HG03108 (cell line): ENCODE measurements at regions not wholly inside any gene's neighbourhood (a gene's known extent, or its start where the extent isn't known, plus 50 kb on each side); places are given as distances from the start of the nearest gene placed in this dataset.
"Not testable (repeated sequence)": the region's sequence is repeated elsewhere in the genome, so short reads cannot be mapped to it uniquely, and the experiment has no call there.

ENCODE experiments used
- ATAC-seq: cut with Tn5 transposase; IDR thresholded peaks from one replicate; pipeline ENCODE4 v1.9.1; 2021; ENCODE audit warnings: moderate library complexity; ENCODE audit not compliant: unreplicated experiment

DNA sequence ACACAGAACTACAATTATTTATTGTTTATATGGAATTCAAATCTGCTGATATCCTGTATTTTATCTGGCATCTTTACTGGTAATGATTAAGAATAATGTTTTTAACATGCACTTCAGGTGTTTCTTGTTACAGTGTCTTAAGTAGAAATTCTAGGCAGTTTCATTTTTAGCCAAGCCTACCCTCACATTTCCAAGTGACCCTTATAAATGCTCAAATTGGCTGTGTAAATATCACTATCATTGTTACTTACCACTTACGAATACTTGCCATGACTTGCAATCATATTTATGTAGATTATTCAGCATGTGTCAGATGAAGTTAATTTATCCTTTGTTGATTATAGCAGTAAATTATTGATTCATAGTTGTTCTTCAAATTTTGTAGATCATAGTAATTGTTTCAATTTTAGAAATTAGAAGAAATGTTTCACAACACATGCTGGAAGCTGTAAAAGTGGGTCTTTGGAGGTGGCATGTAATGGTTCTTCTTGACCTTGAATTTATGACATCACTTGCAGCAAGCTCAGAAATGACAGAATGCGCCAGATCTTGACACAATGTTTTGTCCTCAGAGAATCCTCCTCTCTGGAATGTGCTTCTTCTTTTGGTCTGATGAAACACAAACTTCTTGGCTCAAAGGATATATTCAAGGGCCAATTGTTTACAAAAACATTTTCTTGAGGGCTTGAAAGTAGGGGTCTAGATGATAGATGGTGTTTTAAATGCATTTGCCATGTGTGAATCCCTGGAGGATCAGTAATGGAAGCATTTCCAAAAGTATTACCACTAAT lies 471.8 kb downstream of the COL12A1 start:
- no peak for ATAC-seq

DNA sequence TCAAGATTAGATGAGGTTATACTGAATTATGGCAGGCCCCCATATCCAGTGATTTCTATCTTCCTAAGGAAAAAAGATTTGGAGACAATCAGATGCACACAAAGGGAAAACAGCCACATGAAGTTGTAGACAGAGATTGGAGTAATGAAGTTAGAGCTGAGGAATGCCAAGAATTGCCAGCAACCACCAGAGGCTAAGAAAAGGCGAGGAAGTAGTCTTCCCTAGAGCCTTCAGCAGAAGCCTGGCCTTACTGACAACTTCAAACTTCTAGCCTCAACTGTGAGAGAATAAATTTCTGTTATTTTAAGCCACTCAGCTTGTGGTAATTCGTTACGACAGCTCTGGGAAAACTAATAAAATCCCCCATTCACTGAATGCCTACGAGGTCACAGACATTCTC lies 473.9 kb downstream of the COL12A1 start:
- ATAC-seq = no peak

DNA sequence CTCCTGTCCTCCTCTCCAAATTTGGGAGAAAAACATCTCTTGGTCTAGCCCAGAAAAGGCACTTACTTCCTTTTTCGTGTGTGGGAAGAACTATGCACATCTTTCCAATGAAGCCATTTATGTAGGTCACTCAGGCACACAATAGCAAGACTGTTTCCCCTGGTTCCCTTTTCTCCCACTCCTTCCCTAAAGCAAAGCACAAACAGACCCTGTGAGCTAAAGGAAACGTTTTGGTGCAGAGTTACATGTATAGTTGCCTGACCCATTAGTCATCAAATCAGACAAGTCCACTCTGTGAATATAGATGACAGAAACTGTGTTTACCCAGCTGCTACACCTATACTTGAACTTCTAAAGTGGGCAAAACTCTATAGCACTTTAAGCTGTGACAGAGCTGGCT lies 474.6 kb downstream of the COL12A1 start:
- ATAC-seq = no peak

DNA sequence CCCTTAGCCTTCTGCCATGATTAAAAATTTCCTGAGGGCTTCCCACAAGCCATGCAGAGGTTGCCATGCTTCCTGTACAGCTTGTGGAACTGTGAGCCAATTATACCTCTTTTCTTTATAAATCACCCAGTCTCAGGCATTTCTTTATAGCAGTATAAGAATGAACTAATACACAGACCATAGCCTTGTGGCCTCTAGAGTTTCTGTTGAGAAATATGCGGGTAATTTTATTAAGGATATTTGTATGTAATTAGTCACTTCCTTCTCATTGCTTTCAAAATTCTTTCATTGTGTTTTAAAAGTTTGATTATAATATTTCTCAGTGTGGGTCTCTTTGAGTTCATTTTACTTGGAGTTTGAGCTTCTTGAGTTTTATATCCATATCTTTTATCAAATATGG lies 484.9 kb downstream of the COL12A1 start:
- ATAC-seq = no peak

DNA sequence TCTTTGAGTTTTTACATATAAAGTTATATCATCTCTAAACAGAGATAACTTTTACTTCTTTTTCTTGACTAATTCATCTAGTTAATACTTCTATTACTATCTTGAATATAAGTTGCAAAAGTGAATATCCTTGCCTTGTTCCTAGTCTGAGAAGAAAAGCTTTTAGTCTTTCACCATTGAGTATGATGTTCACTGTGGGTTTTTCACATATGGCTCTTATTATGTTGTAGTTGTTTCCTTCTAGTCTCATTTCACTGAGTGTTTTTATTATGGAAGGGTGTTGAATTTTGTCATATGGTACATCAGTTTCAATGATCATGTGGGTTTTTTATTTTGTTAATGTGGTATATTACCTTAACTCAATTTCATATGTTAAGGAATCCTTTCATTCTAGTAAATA lies 488.3 kb downstream of the COL12A1 start:
- no peak for ATAC-seq

DNA sequence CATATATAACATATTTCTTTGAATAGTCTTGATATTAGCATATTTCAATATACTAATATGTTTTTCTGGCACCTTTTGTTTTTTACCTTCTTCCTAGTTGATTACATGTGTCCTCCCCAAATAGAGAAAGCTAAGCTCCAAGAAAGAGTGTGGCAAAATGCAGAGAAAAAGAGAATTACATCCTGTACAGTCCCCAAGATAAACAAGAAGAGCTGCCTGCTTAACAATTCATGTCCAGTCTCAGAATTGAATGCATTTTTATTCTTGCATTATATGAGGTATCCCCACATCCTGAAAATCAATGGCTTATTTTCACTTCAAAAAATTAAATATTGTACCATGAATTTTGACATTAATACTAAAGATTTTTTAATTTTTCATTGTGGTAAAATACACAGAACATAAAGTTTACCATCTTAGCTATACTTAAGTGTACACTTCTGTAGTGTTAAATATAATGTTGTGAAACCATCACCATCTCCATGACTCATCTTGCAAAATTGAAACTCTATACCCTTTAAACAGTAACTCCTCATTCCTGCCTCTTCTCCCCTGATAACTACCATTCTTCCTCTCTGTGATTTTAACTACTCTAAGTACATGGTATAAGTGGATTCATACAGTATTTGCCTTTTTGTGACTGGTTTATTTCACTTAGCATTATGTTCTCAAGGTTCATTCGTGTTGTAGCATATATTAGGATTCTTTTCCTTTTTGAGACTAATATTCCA lies 490.3 kb downstream of the COL12A1 start:
- ATAC-seq = no peak

DNA sequence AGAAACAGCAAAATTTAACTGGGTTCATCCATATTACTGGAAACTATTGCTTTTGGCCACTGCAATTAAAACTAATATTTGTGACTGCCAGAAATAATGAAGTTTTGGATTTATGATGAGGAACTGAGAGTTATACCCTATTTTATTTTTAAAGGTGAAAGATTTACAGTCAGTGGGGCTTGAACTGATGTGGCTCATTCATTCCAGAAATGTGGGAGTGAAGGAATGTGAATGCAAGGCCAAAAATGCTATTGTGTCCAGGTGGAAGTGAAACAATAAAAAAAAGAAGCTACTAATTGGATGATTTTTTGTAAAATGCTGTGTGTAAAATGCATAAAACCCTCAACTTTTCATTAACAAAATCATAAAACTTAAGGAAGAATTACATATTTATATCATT lies 491.9 kb downstream of the COL12A1 start:
- no peak for ATAC-seq

DNA sequence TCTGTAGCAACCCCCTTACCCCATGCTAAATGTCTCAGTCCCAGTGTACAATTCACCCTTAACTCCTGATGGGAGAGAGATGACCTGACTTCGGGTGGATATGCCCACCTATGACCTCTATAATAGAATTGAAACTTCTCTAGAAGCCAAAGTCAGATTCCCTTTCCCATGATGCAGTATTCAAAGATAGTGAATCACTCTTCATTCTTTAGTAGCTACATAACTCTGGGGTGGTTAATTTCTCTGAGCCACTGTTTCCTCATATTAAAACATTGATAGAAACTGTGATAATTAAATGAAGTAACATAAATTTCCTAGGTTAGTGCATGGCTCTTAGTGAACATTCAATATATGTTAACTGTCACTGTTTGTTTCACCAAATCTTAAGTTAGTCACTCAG lies 500.4 kb downstream of the COL12A1 start:
- ATAC-seq = no peak

DNA sequence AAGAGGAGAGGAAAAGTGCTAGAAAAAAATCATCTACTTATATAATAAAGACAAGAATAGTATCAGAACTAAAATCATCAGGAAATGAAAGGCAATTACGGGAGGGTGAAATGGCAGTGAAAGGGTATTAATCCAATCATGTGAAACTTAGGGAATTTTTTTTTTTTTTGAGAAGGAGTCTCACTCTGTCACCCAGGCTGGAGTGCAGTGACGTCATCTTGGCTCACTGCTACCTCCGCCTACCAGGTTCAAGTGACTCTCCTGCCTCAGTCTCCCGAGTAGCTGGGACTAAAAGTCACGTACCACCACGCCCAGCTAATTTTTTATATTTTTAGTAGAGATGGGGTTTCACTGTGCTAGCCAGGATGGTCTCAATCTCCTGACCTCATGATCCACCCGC lies 501.3 kb downstream of the COL12A1 start:
- ATAC-seq = not testable (repeated sequence)

DNA sequence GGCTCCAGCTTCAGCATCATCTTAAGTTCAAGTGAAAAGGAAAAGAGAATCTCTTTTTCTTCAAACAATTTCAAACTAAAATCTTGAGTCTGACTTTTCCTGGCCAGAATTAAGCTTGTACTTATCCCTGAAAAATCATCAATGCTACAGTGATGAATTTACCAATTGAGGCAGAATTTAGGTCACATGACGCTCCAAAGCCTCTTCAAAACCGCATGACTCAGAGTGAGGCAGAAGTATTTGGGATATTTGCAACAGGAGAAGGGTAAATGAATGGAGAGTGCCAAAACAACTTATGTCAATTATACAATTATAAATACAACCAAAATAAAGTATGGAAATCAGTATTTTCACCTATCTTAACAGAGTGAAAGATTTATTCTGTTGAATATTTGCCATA lies 515.5 kb downstream of the COL12A1 start:
- no peak for ATAC-seq

DNA sequence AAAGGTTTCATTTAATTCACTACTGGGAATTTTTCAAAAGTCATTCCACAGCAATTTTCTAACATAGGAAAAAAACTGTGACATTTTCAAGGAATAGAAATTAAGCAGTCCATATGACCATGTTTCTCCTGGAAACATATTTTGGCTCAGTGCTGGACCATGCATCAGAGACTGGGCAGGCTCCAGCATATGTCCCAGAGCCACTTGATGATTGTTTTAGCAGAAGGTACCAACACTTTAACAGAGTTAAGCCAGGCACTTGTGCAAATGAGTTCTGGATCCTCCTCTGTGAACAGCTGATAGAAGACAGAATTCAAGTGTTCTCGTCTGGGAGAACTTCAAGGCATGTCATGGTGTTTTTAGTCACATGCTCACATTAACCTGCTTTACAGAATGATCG lies 516.3 kb downstream of the COL12A1 start:
- no peak for ATAC-seq

DNA sequence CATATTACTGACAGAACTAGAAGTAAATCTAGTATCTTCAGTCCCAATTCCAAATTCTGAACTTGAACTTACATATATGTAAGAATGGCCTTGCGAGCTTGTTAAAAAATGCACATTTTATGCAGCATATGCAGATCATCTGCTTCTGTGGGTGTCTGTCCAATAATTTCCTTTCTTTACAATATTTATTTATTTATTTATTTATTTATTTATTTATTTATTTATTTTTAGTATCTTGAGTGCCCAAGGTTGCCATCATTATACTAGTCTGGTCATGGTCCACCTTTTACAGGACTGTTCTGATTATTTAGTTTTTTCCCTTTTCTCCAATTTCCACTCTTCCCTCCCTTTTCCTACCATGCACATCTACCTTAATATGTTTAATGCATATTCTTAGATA lies 528.4 kb downstream of the COL12A1 start:
- no peak for ATAC-seq

DNA sequence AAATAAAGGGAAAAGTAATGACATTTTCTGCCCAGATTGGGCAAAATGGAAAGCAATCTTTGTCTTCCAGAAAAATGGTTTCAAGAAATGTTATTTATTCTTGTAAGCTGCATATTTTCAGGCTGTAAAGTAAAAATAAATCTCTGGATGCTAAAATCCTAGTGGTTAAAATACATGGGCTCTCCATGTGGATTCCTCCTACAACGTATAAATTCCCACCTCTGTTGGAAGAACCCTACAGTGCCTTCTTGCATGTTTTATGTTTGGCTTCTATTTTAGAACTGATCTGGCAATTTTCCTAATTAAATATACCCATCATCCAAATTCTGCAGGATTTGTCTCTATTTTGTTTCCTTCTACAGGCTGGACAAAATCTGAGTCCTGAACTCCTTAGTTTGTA lies 528.9 kb downstream of the COL12A1 start:
- ATAC-seq = no peak

DNA sequence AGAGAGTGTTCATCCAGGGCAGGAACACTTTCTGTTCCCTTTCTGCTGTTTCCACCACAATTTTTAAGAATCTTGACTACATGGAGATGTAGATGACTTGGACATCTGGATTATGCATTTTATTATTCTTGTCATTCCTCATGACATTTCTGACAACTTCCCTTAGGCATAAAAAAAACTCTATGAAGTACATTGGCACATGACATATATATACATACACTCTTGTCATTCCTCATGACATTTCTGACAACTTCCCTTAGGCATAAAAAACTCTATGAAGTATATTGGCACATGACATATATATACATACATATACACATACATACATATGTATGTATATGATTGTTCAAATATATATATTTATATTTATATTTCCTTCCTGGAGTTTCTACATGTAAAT lies 531.5 kb downstream of the COL12A1 start:
- ATAC-seq = no peak

DNA sequence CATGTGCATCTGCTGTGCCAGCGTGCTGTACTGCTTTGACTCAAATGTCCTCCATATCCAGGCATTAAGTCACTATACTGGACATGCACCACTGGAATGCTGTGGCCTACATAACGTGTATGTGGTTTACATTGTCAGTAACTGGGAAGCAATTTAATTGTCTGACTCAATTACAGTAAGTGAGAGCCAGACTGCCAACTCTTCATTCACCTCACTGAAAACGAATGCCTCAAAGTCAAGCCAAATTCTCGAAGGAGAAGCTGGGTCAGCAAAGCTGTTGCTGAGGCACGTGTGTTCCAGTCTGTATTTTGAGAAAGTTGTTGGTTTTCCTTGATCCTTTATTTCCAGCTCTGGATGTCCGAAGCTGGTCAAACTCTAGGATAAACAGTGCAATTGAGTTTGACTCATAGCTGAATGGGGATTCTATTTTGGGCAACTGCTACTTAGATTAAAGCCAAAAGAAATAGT lies 534.3 kb downstream of the COL12A1 start:
- no peak for ATAC-seq

DNA sequence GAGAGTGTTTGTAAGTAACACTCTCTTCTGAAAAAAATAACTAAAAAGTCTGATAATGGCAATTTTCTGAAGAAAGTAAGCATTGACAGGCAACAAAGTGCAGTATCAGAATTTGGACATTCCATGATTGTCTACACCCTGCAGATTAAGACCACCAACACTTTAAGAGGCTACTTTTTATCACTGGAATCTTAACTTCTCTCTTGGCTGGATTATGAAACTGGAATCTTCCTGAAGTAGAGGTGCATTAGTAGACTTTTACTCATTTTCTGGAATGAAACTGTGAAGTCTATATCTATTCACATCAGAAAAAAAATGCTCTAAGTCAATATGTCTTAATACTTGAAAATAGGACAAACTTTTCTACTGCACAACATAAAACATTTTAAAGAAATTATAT lies 547.5 kb downstream of the COL12A1 start:
- ATAC-seq = no peak

DNA sequence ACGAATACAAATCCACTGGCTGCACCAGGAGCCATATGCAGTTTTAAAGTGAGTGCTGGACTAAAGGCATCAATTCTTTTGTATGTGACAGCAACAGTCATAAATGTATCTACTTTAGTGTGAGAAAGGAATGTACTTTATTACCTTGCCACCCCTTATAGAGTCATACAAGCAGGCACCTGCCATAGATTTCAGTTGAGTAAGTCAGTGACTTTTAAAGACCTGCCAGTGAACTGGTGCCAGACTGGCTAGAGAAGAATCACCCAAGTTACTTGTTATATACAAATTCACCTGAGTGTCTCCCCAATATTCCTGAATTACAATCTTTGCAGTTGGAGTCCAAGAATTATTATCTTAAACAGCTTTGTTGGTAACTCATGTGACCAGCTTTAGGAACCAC lies 547.9 kb downstream of the COL12A1 start:
- ATAC-seq = no peak

DNA sequence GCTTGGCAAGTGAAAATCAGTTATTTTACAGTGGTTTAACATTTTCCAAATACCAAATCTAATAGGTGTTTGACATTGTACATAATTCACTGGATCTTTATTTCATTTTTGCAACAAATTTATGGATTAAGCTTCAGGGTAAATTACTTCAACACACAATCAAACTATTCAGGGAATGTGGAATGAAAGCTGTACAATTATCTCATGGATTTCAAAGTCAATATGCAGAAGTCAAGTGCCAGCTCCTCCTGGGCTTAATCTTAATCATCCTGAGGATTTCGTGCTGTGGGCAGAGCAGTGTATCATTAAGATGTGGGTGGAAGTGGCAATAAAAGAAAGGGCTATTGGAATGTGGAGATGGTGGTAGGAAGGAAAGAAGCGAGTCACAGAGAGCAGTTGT lies 548.8 kb downstream of the COL12A1 start:
- ATAC-seq = no peak

DNA sequence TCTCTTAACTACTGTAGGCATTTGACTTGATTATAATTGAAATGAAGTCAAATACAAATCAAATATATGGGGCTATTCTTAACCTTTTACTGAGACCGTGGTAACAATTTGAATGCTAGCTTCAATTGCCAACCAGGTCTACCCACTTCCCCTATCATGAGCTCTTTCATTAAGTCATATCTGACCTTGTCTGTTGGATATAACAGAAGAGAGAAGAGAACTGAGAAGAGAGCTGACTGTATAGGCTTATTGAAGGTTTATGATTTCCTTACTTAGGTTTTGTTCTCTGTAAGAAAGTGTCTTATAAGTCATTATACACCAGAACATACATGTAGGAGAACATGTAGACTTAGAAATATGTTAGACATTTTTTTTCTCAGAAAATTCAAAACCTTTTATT lies 549.4 kb downstream of the COL12A1 start:
- ATAC-seq = no peak

DNA sequence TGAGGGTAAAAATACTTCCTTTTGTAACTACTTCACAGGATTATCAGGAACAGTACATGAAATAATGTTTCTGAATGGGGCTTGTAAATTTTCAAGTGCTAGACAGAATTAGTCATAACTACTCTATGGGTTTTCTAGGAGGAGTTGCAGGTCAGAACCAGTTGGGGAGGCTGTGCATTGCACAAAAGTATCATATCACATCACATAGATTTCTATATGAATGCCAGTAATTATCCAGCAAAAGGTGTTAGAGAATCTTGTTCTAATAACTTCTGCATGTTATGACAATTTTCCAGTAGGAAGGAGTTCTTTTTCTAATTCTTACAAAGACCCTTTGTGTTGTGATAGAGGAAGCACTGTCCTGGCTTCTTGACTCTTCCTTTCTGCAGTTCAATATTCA lies 551.6 kb downstream of the COL12A1 start:
- no peak for ATAC-seq

DNA sequence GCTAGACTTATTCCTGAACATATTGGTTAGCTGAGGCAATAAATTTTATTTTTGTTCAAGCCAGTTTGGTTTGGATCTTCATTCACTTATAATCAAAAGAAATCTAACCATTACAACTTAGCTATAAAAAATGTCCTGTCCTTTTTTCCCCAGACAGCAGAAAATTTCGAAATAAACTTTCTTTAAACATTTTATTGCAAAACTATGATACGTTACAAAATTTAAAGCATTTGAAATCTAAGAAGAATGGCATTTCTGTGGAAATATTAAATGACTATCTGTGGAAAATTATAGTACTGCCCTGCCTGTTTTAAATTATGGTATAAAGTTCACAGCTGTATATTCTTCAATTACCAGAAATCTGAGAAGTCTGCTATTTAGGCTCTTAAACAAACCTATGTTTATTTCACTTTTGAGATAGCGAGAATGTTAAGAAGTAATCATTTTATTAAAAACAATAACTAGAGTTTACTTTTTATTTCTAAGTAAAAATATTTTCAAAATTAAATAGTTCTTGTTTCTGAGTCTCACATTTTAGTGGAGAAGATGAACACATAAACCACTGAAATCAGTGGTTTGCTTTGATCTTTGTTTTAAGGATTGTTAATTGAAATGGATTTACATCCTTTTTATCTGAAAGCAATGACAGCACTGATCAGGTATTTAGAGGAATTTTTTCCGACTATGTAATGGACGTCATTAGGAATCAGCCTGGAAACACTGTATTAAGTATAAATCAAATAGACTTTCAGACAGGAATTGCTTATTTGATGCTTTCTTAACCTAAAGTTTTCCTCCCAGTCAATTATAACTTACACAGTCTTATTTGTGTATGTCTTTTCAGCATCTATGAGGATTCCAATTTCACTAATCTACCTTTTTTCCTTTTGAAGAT lies 553.7 kb downstream of the COL12A1 start:
- ATAC-seq = no peak

DNA sequence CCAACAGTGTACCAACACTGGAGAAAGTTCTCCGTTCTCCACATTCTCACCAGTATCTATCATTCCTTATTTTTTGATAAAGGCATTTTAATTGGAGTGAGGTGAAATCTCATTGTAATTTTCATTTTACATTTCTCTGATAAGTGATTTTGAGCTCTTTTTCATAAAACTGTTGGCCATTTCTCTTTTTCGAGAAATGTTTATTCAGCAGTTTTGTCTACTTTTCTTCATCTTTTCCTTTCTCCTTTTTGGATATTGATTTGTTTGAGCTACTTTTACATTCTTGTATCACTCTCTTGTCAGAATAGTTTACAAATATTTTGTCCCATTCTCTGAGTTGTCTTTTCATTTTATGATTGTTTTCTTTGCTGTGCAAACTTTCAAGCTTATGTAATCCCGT lies 555.2 kb downstream of the COL12A1 start:
- ATAC-seq = no peak
